ENCODE measurements at regions not wholly inside any gene's neighbourhood (a gene's known extent, or its start where the extent isn't known, plus 50 kb on each side); places are given as distances from the start of the nearest gene placed in this dataset.

DNA sequence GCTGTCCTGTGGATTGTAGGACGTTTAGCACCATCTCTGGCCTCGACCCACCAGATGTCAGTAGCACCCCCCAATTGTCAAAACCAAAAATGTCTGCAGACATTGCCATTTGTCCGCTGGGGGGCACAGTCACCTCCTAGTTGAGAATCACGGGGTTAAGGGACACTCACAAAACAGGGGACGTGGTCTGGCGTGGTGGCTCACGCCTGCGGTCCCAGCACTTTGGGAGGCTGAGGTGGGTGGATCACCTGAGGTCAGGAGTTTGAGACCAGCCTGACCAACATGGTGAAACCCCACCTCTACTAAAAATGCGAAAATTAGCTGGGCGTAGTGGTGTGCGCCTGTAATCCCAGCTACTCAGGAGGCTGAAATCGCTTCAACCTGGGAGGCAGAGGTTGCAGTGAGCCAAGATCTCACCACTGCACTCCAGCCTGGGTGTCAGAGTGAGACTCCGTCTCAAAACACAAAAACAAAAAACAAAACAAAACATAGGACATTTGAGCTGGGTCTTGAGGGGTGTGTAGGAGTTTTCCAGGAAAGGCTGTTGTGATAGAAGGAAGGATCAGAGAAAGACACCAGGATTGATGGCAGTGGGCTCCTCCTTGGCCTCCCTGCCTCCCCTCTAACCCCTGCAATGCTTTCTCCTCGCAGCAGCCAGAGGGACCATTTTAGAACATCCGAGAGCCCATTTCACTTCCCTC, 171.8 kb upstream of the GSE1 start:
- FAIRE-seq, result no peak
- H3K79me2 ChIP-seq (ENCODE audit: control insufficient read depth, insufficient read depth, low read length), result no peaks in the 10 kb centered on the region
- TF ChIP-seq, protein P1, sequence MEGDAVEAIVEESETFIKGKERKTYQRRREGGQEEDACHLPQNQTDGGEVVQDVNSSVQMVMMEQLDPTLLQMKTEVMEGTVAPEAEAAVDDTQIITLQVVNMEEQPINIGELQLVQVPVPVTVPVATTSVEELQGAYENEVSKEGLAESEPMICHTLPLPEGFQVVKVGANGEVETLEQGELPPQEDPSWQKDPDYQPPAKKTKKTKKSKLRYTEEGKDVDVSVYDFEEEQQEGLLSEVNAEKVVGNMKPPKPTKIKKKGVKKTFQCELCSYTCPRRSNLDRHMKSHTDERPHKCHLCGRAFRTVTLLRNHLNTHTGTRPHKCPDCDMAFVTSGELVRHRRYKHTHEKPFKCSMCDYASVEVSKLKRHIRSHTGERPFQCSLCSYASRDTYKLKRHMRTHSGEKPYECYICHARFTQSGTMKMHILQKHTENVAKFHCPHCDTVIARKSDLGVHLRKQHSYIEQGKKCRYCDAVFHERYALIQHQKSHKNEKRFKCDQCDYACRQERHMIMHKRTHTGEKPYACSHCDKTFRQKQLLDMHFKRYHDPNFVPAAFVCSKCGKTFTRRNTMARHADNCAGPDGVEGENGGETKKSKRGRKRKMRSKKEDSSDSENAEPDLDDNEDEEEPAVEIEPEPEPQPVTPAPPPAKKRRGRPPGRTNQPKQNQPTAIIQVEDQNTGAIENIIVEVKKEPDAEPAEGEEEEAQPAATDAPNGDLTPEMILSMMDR (optimal IDR thresholded peaks at IDR 0.05 in 1 of 3, IDR thresholded peaks at IDR 0.05 in 1 of 3, conservative IDR thresholded peaks at IDR 0.05 in 1 of 3; ENCODE audit: extremely low read depth in 1 of 3, insufficient read depth in 2 of 3, low read length in 3 of 3), result no peak
- no peak for TF ChIP-seq EZH2 (IDR thresholded peaks at IDR 0.05; ENCODE audit: low read length)
- H3K27me3 ChIP-seq (ENCODE audit: control insufficient read depth, extremely low read depth, insufficient read depth, low read length), result peaks cover 43% of the 10 kb centered on the region
- no peaks in the 10 kb centered on the region for H3K9me3 ChIP-seq (ENCODE audit: control insufficient read depth, low read depth, low read length)
- no peaks in the 10 kb centered on the region for H3K9me1 ChIP-seq (ENCODE audit: control insufficient read depth, extremely low read depth, insufficient read depth, low read length)
- no peak overlapping the region for H2AFZ ChIP-seq (ENCODE audit: control insufficient read depth, low read length)
- no peaks in the 10 kb centered on the region for H3K36me3 ChIP-seq (ENCODE audit: control insufficient read depth in 2 of 2, extremely low read depth in 1 of 2, insufficient read depth in 2 of 2, low read length in 2 of 2)
- no peak overlapping the region for H3K27ac ChIP-seq (ENCODE audit: control insufficient read depth, insufficient read depth, low read length)
- dilution Hi-C loops (cut with MboI; ENCODE audit: extremely low pct_ligation_motif_present, low sequenced_read_pairs), result no loop called here
- no peak overlapping the region for H3K4me2 ChIP-seq (ENCODE audit: control insufficient read depth, extremely low read depth, insufficient read depth, low read depth, low read length)
- H3K4me3 ChIP-seq (ENCODE audit: control insufficient read depth in 2 of 3, extremely low read depth in 1 of 3, insufficient read depth in 2 of 3, low read depth in 1 of 3, low read length in 3 of 3), result no peak overlapping the region
- no peaks in the 10 kb centered on the region for H3K4me1 ChIP-seq (ENCODE audit: control insufficient read depth, extremely low read depth, insufficient read depth, low read length)
- no peak overlapping the region for H3K9ac ChIP-seq (ENCODE audit: control insufficient read depth, extremely low read depth, insufficient read depth, low read length)
- H4K20me1 ChIP-seq (ENCODE audit: control insufficient read depth, extremely low read depth, insufficient read depth, low read length), result peaks cover 2% of the 10 kb centered on the region
- no peak for DNase-seq (ENCODE audit: low read depth, low spot score)

DNA sequence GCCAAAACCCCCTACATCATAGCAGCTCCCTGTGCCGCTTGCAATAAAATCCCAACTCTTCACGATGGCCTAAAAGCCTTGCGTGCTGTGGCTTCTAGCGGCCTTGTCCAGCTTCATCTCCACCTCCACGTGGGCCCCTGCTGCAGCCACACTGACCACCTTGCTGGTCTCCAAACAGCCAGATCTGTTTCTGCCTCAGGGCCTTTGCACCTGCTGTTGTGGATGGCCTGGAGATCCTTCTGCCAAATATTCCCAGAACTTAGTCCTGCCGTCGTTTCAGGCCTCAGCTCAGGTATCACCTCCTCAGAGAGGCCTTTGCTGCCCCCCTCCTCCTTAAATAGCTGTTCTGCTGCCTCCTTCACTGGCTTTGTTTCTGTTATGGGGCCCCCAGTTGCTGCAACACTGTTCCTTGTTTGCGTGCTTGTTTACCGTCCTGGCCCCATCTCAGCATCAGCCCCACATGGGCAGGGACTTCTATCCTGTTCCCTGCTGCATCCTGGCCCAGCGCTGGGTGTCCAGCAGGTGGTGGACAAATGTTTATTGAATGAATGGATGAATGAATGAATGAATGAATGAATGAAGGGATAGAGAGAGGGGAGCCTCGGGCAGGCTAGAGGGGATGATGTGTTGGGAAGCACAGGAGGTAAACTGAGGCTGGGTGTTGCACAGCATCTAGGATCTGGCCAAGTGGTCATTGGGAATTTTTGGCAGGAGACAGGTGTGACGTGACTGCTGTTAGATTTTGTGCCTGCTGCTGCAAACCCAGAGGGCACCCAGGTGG, 171.0 kb upstream of the GSE1 start:
- Histone ChIP-seq H3K4me2 (ENCODE audit: control insufficient read depth, extremely low read depth, insufficient read depth, low read depth, low read length) (no peak overlapping the region), H3K4me3 (ENCODE audit: control insufficient read depth in 2 of 3, extremely low read depth in 1 of 3, insufficient read depth in 2 of 3, low read depth in 1 of 3, low read length in 3 of 3) (no peak overlapping the region), H3K4me1 (ENCODE audit: control insufficient read depth, extremely low read depth, insufficient read depth, low read length) (no peaks in the 10 kb centered on the region), H3K9ac (ENCODE audit: control insufficient read depth, extremely low read depth, insufficient read depth, low read length) (no peak overlapping the region), H3K36me3 (ENCODE audit: control insufficient read depth in 2 of 2, extremely low read depth in 1 of 2, insufficient read depth in 2 of 2, low read length in 2 of 2) (no peaks in the 10 kb centered on the region), H3K9me1 (ENCODE audit: control insufficient read depth, extremely low read depth, insufficient read depth, low read length) (no peaks in the 10 kb centered on the region), H3K79me2 (ENCODE audit: control insufficient read depth, insufficient read depth, low read length) (no peaks in the 10 kb centered on the region), H3K27ac (ENCODE audit: control insufficient read depth, insufficient read depth, low read length) (no peak overlapping the region), H2AFZ (ENCODE audit: control insufficient read depth, low read length) (no peak overlapping the region), H4K20me1 (ENCODE audit: control insufficient read depth, extremely low read depth, insufficient read depth, low read length) (peaks cover 2% of the 10 kb centered on the region), H3K27me3 (ENCODE audit: control insufficient read depth, extremely low read depth, insufficient read depth, low read length) (peaks cover 42% of the 10 kb centered on the region), H3K9me3 (ENCODE audit: control insufficient read depth, low read depth, low read length) (no peaks in the 10 kb centered on the region)
- FAIRE-seq (no peak), DNase-seq (ENCODE audit: low read depth, low spot score) (no peak)
- dilution Hi-C loops (cut with MboI; ENCODE audit: extremely low pct_ligation_motif_present, low sequenced_read_pairs), result no loop called here
- TF ChIP-seq, protein P1 (optimal IDR thresholded peaks at IDR 0.05 in 1 of 3, IDR thresholded peaks at IDR 0.05 in 1 of 3, conservative IDR thresholded peaks at IDR 0.05 in 1 of 3; ENCODE audit: extremely low read depth in 1 of 3, insufficient read depth in 2 of 3, low read length in 3 of 3), result no peak
